OCI-LY7 (cell line): ENCODE measurements at regions not wholly inside any gene's neighbourhood (a gene's known extent, or its start where the extent isn't known, plus 50 kb on each side); places are given as distances from the start of the nearest gene placed in this dataset.

Source experiments
- CTCF ChIP-seq: fragments of 200-600 bp; sonication (generic); conservative IDR thresholded peaks from 2 replicates; pipeline ENCODE4 v1.5.1; 2014; ENCODE audit warnings: mild to moderate bottlenecking, antibody characterized with exemption, low read length, moderate library complexity, mixed read lengths
- EZH2phosphoT487 ChIP-seq: fragments of 200-600 bp; sonication (generic); IDR thresholded peaks from 2 replicates; pipeline ENCODE4 v1.6.1; 2018; ENCODE audit warnings: low read depth, borderline replicate concordance, mild to moderate bottlenecking, mixed run types, antibody characterized with exemption, low read length, moderate library complexity, mixed read lengths

DNA sequence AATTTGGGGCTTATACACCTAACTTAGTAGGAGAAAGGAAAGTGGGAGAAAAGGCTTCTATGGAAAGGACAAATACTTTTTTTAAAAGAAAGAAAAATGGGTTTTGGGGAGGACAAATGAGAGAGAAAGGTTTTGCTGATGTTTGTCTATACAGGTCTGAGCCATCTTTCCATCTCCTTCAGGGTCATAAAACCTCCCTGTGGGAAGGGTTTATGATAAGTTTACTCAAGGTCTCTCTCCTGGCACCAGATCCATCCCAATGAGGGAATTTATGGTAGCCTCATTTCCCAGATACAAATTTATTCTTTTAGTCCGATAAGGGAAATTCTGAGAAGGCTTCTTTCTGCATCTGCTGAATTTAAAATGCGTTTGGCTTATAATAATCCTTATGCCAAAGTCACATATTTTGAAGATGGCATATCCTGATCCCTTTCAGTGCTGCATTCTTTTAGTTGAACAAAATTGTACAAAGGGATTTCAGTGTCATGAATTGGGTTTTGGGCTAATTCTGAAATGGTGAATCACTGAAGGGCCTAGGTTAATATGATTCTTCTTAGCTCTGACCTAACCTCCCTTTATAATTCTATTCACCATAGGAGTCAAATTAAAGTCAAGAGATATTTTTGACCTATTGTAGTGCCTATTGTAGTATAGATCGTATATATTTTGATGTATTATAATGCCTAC lies 173.5 kb upstream of the DYRK2 start:
- TF ChIP-seq CTCF = no peak
- no peak for TF ChIP-seq EZH2phosphoT487
